ENCODE measurements at regions not wholly inside any gene's neighbourhood (a gene's known extent, or its start where the extent isn't known, plus 50 kb on each side); places are given as distances from the start of the nearest gene placed in this dataset.

- no peak for TF ChIP-seq POLR2A (IDR thresholded peaks at IDR 0.05)
- TF ChIP-seq, protein P1, sequence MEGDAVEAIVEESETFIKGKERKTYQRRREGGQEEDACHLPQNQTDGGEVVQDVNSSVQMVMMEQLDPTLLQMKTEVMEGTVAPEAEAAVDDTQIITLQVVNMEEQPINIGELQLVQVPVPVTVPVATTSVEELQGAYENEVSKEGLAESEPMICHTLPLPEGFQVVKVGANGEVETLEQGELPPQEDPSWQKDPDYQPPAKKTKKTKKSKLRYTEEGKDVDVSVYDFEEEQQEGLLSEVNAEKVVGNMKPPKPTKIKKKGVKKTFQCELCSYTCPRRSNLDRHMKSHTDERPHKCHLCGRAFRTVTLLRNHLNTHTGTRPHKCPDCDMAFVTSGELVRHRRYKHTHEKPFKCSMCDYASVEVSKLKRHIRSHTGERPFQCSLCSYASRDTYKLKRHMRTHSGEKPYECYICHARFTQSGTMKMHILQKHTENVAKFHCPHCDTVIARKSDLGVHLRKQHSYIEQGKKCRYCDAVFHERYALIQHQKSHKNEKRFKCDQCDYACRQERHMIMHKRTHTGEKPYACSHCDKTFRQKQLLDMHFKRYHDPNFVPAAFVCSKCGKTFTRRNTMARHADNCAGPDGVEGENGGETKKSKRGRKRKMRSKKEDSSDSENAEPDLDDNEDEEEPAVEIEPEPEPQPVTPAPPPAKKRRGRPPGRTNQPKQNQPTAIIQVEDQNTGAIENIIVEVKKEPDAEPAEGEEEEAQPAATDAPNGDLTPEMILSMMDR (IDR thresholded peaks at IDR 0.05): no peak
Measured at GRCh38 chr5:74340476-74340875, 300.1 kb downstream of the ENC1 start.
